ENCODE measurements at regions not wholly inside any gene's neighbourhood (a gene's known extent, or its start where the extent isn't known, plus 50 kb on each side); places are given as distances from the start of the nearest gene placed in this dataset.

GRCh38 chrX:112377481-112377880 lies 294.9 kb upstream of the TRPC5 start:
- Histone ChIP-seq H3K4ac (replicated peaks; ENCODE audit: insufficient read length, low read depth, low read length) (no peak overlapping the region), H3K4me3 (ENCODE audit: extremely low read depth in 1 of 4, insufficient read depth in 2 of 4, low read depth in 3 of 4, low read length in 4 of 4) (no peak overlapping the region), H3K18ac (ENCODE audit: extremely low read depth, low read length) (no peak overlapping the region), H3K79me2 (ENCODE audit: control insufficient read depth in 1 of 2, insufficient read depth in 2 of 2, low read length in 2 of 2) (no peaks in the 10 kb centered on the region), H3K9me3 (ENCODE audit: insufficient read depth in 2 of 2, low read depth in 1 of 2, low read length in 1 of 2) (no peaks in the 10 kb centered on the region; a peak in 1 of 4 replicates), H2BK120ac (replicated peaks; ENCODE audit: low read depth, low read length) (no peak overlapping the region), H3K56ac (replicated peaks; ENCODE audit: insufficient read length, low read depth, low read length) (no peak overlapping the region), H4K91ac (replicated peaks; ENCODE audit: insufficient read length, low read length) (no peak overlapping the region), H3K23ac (ENCODE audit: insufficient read length) (no peak overlapping the region), H3K27me3 (replicated peaks in 1 of 4; ENCODE audit: control insufficient read depth in 3 of 4, extremely low read depth in 1 of 4, insufficient read depth in 3 of 4, low read length in 3 of 4) (no peaks in the 10 kb centered on the region), H2BK12ac (ENCODE audit: low read depth, low read length) (no peak overlapping the region), H2BK5ac (ENCODE audit: low read depth, low read length) (no peak overlapping the region), H3K9ac (replicated peaks in 1 of 4; ENCODE audit: extremely low read depth in 1 of 4, low read depth in 3 of 4, low read length in 3 of 4) (no peak overlapping the region), H3K4me2 (ENCODE audit: insufficient read depth in 1 of 2, low read depth in 2 of 2, low read length in 2 of 2) (no peak overlapping the region), H2AFZ (ENCODE audit: low read length) (no peak overlapping the region), H4K5ac (ENCODE audit: insufficient read length, low read depth, low read length) (no peak overlapping the region), H3K79me1 (ENCODE audit: low read depth, low read length) (no peaks in the 10 kb centered on the region), H3K27ac (ENCODE audit: low read depth, low read length) (no peak overlapping the region), H4K8ac (ENCODE audit: extremely low read depth, insufficient read depth, low read length) (no peak overlapping the region), H4K20me1 (replicated peaks in 1 of 2; ENCODE audit: control insufficient read depth in 1 of 2, insufficient read depth in 2 of 2, low read length in 2 of 2) (no peaks in the 10 kb centered on the region), H2BK15ac (ENCODE audit: low read length) (no peak overlapping the region), H3K36me3 (ENCODE audit: control insufficient read depth in 2 of 4, insufficient read depth in 4 of 4, low read length in 3 of 4) (no peaks in the 10 kb centered on the region), H2AK5ac (ENCODE audit: low read depth, low read length) (no peak overlapping the region), H3K14ac (ENCODE audit: insufficient read length) (no peak overlapping the region), H3K23me2 (ENCODE audit: low read depth, low read length) (no peaks in the 10 kb centered on the region), H2BK20ac (ENCODE audit: low read length) (no peak overlapping the region), H3K4me1 (replicated peaks in 1 of 4; ENCODE audit: control insufficient read depth in 3 of 4, insufficient read depth in 4 of 4, low read length in 3 of 4) (no peaks in the 10 kb centered on the region)
- WGBS, 2 experiments (ENCODE audit: extremely low coverage in 1 of 2, insufficient coverage in 1 of 2, insufficient read length in 1 of 2, insufficient replicate concordance in 2 of 2, low coverage in 1 of 2, low lambda C conversion rate in 2 of 2, missing lambda C conversion rate in 1 of 2): 96% methylated on average over 3 of the region's 3 CpGs; no CpG with 5 or more reads in 1 of the 2 experiments
- DNase-seq (ENCODE audit: low read depth in 1 of 2, low spot score in 2 of 2): no peak
- ChIA-PET CTCF (ENCODE audit: partially characterized antibody) (no interaction called here), POLR2A (ENCODE audit: partially characterized antibody) (no interaction called here)
- no peak for FAIRE-seq
- TF ChIP-seq ASH2L (IDR thresholded peaks at IDR 0.05; ENCODE audit: low read length) (no peak), EP300 (IDR thresholded peaks at IDR 0.05; ENCODE audit: borderline replicate concordance in 1 of 2, low read depth in 2 of 2, low read length in 2 of 2) (no peak), FOSL1 (IDR thresholded peaks at IDR 0.05; ENCODE audit: insufficient read depth, low read depth, low read length) (no peak), EGR1 (IDR thresholded peaks at IDR 0.05; ENCODE audit: borderline replicate concordance, low read depth, low read length) (no peak), JUND (IDR thresholded peaks at IDR 0.05; ENCODE audit: low read length) (no peak), BRCA1 (IDR thresholded peaks at IDR 0.05; ENCODE audit: low read depth, low read length) (no peak), TAF1 (IDR thresholded peaks at IDR 0.05; ENCODE audit: low read depth, low read length) (no peak), TBP (IDR thresholded peaks at IDR 0.05; ENCODE audit: low read depth, low read length) (no peak), GTF2F1 (IDR thresholded peaks at IDR 0.05; ENCODE audit: borderline replicate concordance, low read depth, low read length) (no peak), BACH1 (IDR thresholded peaks at IDR 0.05; ENCODE audit: low read length) (no peak), KDM5A (IDR thresholded peaks at IDR 0.05; ENCODE audit: low read length) (no peak), YY1 (IDR thresholded peaks at IDR 0.05; ENCODE audit: low read depth, low read length) (no peak), SIX5 (IDR thresholded peaks at IDR 0.05; ENCODE audit: low read depth, low read length) (no peak), SAP30 (IDR thresholded peaks at IDR 0.05; ENCODE audit: insufficient read depth, insufficient replicate concordance, low read length) (no peak), RFX5 (IDR thresholded peaks at IDR 0.05; ENCODE audit: borderline replicate concordance, low read depth, low read length) (no peak), KDM4A (IDR thresholded peaks at IDR 0.05; ENCODE audit: low read depth, low read length, severe bottlenecking) (no peak), BCL11A (IDR thresholded peaks at IDR 0.05; ENCODE audit: low read depth in 2 of 2, low read length in 2 of 2) (no peak)
